K562 (cell line): ENCODE measurements at regions not wholly inside any gene's neighbourhood (a gene's known extent, or its start where the extent isn't known, plus 50 kb on each side); places are given as distances from the start of the nearest gene placed in this dataset.

ENCODE experiments used
- ATAC-seq: fragments of 200-7000 bp; cut with Tn5 transposase; 3 replicates; pipeline ENCODE4 v1.9.1; 2020; ENCODE audit warnings: moderate library complexity
- BruUV-seq: library from RNA; stranded (reverse); fragments of 400-500 nt; replicated peaks from 2 replicates; lab custom pipeline; 2021; lab: Mats Ljungman, UMichigan
- CTCF ChIA-PET: fragments of 300-600 bp; formaldehyde crosslinking; extraction: SDS; loops from one replicate; lab custom pipeline; 2021; ENCODE audit warnings: low intra/inter-chr PET ratio; lab: Yijun Ruan, JAX
- POLR2A ChIA-PET: fragments of 300-600, 350-650 bp; sonication (Branson Sonifier 250); formaldehyde crosslinking; extraction: SDS; loops from one replicate; lab custom pipeline; 2021; ENCODE audit warnings: antibody characterized with exemption, inconsistent platforms; lab: Yijun Ruan, JAX
- DNase-seq, 4 experiments: peaks; one replicate each; pipeline versions ENCODE4 v3.0.0 to v3.0.0-alpha.2; 2011 to 2018; ENCODE audit warnings: low spot score in 3 of 4, mixed read lengths in 3 of 4; ENCODE audit errors: extremely low read depth in 1 of 4
- FAIRE-seq: peaks from 2 replicates; lab custom pipeline; 2011; peaks lifted over from hg19 to GRCh38; lab: Jason Lieb, UNC
- H2AFZ ChIP-seq: 2 replicates; pipeline ENCODE4 v1.6.0; 2011; ENCODE audit warnings: low read depth, low read length, control low read depth, inconsistent platforms
- H3K27ac ChIP-seq: fragments of 200-600 bp; 3 replicates; pipeline ENCODE4 v1.8.0; 2011; ENCODE audit warnings: low read depth, mild to moderate bottlenecking, control low read depth, inconsistent platforms, low read length, moderate library complexity, mixed read lengths; ENCODE audit errors: extremely low read depth
- H3K27me3 ChIP-seq, 2 experiments: fragments of 300-600 bp in 1 of 2; 2 replicates in 1 of 2; 3 replicates in 1 of 2; pipeline versions ENCODE4 v1.6.0 to v1.8.0; 2011; ENCODE audit warnings: inconsistent platforms in 2 of 2, low read length in 2 of 2, mild to moderate bottlenecking in 1 of 2, mixed read lengths in 1 of 2, moderate library complexity in 1 of 2; ENCODE audit not compliant: control insufficient read depth in 2 of 2, insufficient read depth in 2 of 2
- H3K36me3 ChIP-seq: fragments of 300-600 bp; 3 replicates; pipeline ENCODE4 v1.8.0; 2011; ENCODE audit warnings: mild to moderate bottlenecking, low read length, inconsistent platforms; ENCODE audit not compliant: control insufficient read depth, insufficient read depth
- H3K4me1 ChIP-seq, 2 experiments: fragments of 200-600 bp in 1 of 2; replicated peaks in 1 of 2; 2 replicates in 1 of 2; 3 replicates in 1 of 2; pipeline versions ENCODE4 v1.5.1 to v1.8.0; 2011; ENCODE audit warnings: inconsistent platforms in 2 of 2, low read length in 2 of 2, mild to moderate bottlenecking in 1 of 2, mixed read lengths in 1 of 2, moderate library complexity in 1 of 2; ENCODE audit not compliant: control insufficient read depth in 2 of 2, insufficient read depth in 2 of 2
- H3K4me2 ChIP-seq: 2 replicates; pipeline ENCODE4 v1.6.1; 2011; ENCODE audit warnings: low read length, control low read depth, inconsistent platforms, mixed read lengths; ENCODE audit not compliant: insufficient read depth
- H3K4me3 ChIP-seq: fragments of 200-600 bp; sonication (generic), shearing (Covaris generic); 2 replicates; pipeline ENCODE4 v1.5.1; 2016; ENCODE audit warnings: control low read depth, inconsistent platforms
- H3K79me2 ChIP-seq: fragments of 200-600 bp; 3 replicates; pipeline ENCODE4 v1.8.0; 2011; ENCODE audit warnings: low read length, inconsistent platforms; ENCODE audit not compliant: control insufficient read depth, insufficient read depth
- H3K9ac ChIP-seq, 2 experiments: 2 replicates each; pipeline versions ENCODE4 v1.6.0 to v1.6.1; 2011; ENCODE audit warnings: low read depth in 2 of 2, low read length in 2 of 2, control low read depth in 1 of 2, inconsistent platforms in 1 of 2, mild to moderate bottlenecking in 1 of 2, mixed read lengths in 1 of 2; ENCODE audit not compliant: insufficient read depth in 1 of 2
- H3K9me1 ChIP-seq: one replicate; pipeline ENCODE4 v1.6.0; 2011; ENCODE audit warnings: inconsistent platforms, mild to moderate bottlenecking, low read length, moderate library complexity; ENCODE audit not compliant: control insufficient read depth, insufficient read depth
- H3K9me3 ChIP-seq: replicated peaks from 2 replicates; pipeline ENCODE4 v1.5.1; 2011; ENCODE audit warnings: low read depth, low read length, inconsistent platforms; ENCODE audit not compliant: control insufficient read depth, insufficient read depth
- H4K20me1 ChIP-seq: replicated peaks from 2 replicates; pipeline ENCODE4 v1.6.1; 2011; ENCODE audit warnings: low read length, inconsistent platforms, mixed read lengths; ENCODE audit not compliant: control insufficient read depth, insufficient read depth
- CLOCK ChIP-seq: fragments of 250-450 bp; sonication (Bioruptor Pico); IDR thresholded peaks from 2 replicates; pipeline ENCODE4 v1.4.0; 2020; ENCODE audit warnings: mild to moderate bottlenecking, moderate library complexity, borderline replicate concordance
- MAFF ChIP-seq: IDR thresholded peaks from 2 replicates; pipeline ENCODE4 v1.6.1; 2012; ENCODE audit warnings: low read length, improper control_type of control experiment
- POU5F1 ChIP-seq: fragments of 150-350 bp; IDR thresholded peaks from 2 replicates; pipeline ENCODE4 v1.6.1; 2014; ENCODE audit warnings: borderline replicate concordance, low read length, low read depth, mild to moderate bottlenecking; ENCODE audit not compliant: partially characterized antibody
- PPARD ChIP-seq: fragments of 250-450 bp; sonication (Bioruptor Pico); IDR thresholded peaks from 2 replicates; pipeline ENCODE4 v1.8.0; 2022; ENCODE audit warnings: inconsistent platforms, mild to moderate bottlenecking, moderate library complexity
- SP1 ChIP-seq: sonication (generic); formaldehyde crosslinking; IDR thresholded peaks from 2 replicates; pipeline ENCODE4 v1.8.1; 2022; ENCODE audit warnings: mild to moderate bottlenecking, missing genetic modification reagents
- WGBS: fragments of 100-300 bp; shearing (Covaris generic); methylation state at CpG from one replicate; pipeline ENCODE4 v1.1.6; 2016; ENCODE audit warnings: low coverage, mixed read lengths; ENCODE audit not compliant: insufficient coverage; ENCODE audit errors: missing lambda C conversion rate; 5-methylcytosine and 5-hydroxymethylcytosine counted together
- in situ Hi-C: fragments of 300-500 bp; cut with MboI; formaldehyde crosslinking; loops from 4 replicates; pipeline ENCODE4 v1.15.0; 2018; ENCODE audit warnings: inconsistent platforms, mixed read lengths
- intact Hi-C: fragments of 100-400 bp; cut with micrococcal nuclease; formaldehyde crosslinking; loops from 2 replicates; pipeline ENCODE4 v1.14.2; 2022
- TF ChIP-seq, protein P1 (sequence below): fragments of 450-650 bp; IDR thresholded peaks from 2 replicates; pipeline ENCODE4 v1.6.1; 2018; ENCODE audit warnings: mild to moderate bottlenecking, low read depth; ENCODE audit not compliant: partially characterized antibody

DNA sequence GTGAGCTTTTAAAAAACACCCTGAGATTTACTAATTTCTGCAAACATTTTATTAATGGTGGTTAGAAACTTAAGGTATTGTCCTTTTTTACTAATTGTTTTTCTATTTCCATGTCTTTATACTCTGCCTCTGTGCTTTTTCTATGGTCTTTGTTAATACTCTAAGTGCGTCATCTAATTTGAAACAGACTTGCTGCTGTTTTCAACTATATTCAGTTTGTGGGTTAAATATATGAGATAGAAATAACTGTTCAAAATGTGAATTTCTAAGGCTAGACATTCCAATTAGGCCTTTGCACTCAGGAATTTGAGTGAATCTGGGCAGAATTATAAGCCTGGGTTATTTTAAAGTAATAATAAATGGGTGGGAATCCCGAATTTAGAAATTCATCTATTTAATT, 82.4 kb upstream of the COL11A1 start (continued):
- TF ChIP-seq CLOCK (CRISPR knock-in tag): no peak
- no peak for TF ChIP-seq PPARD
- TF ChIP-seq, protein P1, sequence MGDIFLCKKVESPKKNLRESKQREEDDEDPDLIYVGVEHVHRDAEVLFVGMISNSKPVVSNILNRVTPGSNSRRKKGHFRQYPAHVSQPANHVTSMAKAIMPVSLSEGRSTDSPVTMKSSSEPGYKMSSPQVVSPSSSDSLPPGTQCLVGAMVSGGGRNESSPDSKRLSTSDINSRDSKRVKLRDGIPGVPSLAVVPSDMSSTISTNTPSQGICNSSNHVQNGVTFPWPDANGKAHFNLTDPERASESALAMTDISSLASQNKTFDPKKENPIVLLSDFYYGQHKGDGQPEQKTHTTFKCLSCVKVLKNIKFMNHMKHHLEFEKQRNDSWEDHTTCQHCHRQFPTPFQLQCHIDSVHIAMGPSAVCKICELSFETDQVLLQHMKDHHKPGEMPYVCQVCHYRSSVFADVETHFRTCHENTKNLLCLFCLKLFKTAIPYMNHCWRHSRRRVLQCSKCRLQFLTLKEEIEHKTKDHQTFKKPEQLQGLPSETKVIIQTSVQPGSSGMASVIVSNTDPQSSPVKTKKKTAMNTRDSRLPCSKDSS: no peak
- no peak for TF ChIP-seq POU5F1
- TF ChIP-seq, all 486 proteins: peak for 0

GRCh38 chr1:103187673-103188072, 79.4 kb upstream of the COL11A1 start:
- Histone ChIP-seq H4K20me1 (no peaks in the 10 kb centered on the region), H3K27ac (no peak overlapping the region), H3K4me3 (no peak overlapping the region), H3K9ac (no peak overlapping the region), H3K79me2 (no peaks in the 10 kb centered on the region), H3K9me1 (no peaks in the 10 kb centered on the region), H3K27me3 (no peaks in the 10 kb centered on the region), H3K4me1 (no peaks in the 10 kb centered on the region), H3K4me2 (no peak overlapping the region), H2AFZ (no peak overlapping the region), H3K36me3 (no peaks in the 10 kb centered on the region), H3K9me3 (no peaks in the 10 kb centered on the region)
- CTCF ChIA-PET: no interaction called here
- ATAC-seq: no peak
- no peak for DNase-seq
- 0% methylated on average over 1 of the region's 1 CpG for WGBS
- BruUV-seq: no TSS peak
- no peak for FAIRE-seq
- TF ChIP-seq MAFF: peak; percentile 16; the same call in 1 of the 2 replicates
- TF ChIP-seq SP1 (CRISPR knock-in tag): no peak
- intact Hi-C loops: no loop called here
- POLR2A ChIA-PET: no interaction called here
- in situ Hi-C loops: no loop called here
